CD4-positive, alpha-beta memory T cell (primary cell): ENCODE measurements at regions not wholly inside any gene's neighbourhood (a gene's known extent, or its start where the extent isn't known, plus 50 kb on each side); places are given as distances from the start of the nearest gene placed in this dataset.

Source experiments
- CTCF ChIA-PET: fragments of 350-600 bp; sonication (Branson Sonifier 250); formaldehyde crosslinking; loops from one replicate; lab custom pipeline; 2021; ENCODE audit warnings: inconsistent platforms; ENCODE audit not compliant: partially characterized antibody; lab: Charles Lee
- POLR2A ChIA-PET: fragments of 350-600 bp; sonication (Branson Sonifier 250); formaldehyde crosslinking; loops from one replicate; lab custom pipeline; 2021; ENCODE audit not compliant: partially characterized antibody; lab: Charles Lee
- DNase-seq, 5 donors: peaks; one replicate each; pipeline versions ENCODE4 v3.0.0 to v3.0.0-alpha.2; 2020 to 2022; ENCODE audit warnings: mixed read lengths in 1 of 5
- H3K27ac ChIP-seq: one replicate; pipeline ENCODE4 v1.7.0; 2013; ENCODE audit warnings: low read depth, low read length
- H3K27me3 ChIP-seq: 2 replicates; pipeline ENCODE4 v1.7.0; 2013; ENCODE audit warnings: mild to moderate bottlenecking, low read length, moderate library complexity; ENCODE audit not compliant: insufficient read depth
- H3K36me3 ChIP-seq: 2 replicates; pipeline ENCODE4 v1.7.0; 2013; ENCODE audit warnings: mild to moderate bottlenecking, low read length, moderate library complexity; ENCODE audit not compliant: insufficient read depth
- H3K4me1 ChIP-seq: 2 replicates; pipeline ENCODE4 v1.7.0; 2013; ENCODE audit warnings: mild to moderate bottlenecking, low read length, moderate library complexity; ENCODE audit not compliant: insufficient read depth
- H3K4me3 ChIP-seq, 2 donors: one replicate each; pipeline ENCODE4 v1.7.0; 2013; ENCODE audit warnings: low read length in 2 of 2, mild to moderate bottlenecking in 1 of 2
- H3K9me3 ChIP-seq, 2 donors: one replicate each; pipeline ENCODE4 v1.7.0; 2013; ENCODE audit warnings: low read length in 2 of 2, control low read depth in 1 of 2; ENCODE audit not compliant: control insufficient read depth in 1 of 2
- H3K27ac Mint-ChIP-seq, 7 donors: one replicate each; pipeline ENCODE4 v1.8.0; 2020 to 2021; ENCODE audit warnings: mixed read lengths in 7 of 7, mild to moderate bottlenecking in 6 of 7, inconsistent platforms in 3 of 7, moderate library complexity in 3 of 7
- H3K27me3 Mint-ChIP-seq, 2 donors: one replicate each; pipeline ENCODE4 v1.8.0; 2020 to 2021; ENCODE audit warnings: mixed read lengths in 2 of 2
- H3K36me3 Mint-ChIP-seq, 2 donors: one replicate each; pipeline ENCODE4 v1.8.0; 2020 to 2021; ENCODE audit warnings: mixed read lengths in 2 of 2, inconsistent platforms in 1 of 2, mild to moderate bottlenecking in 1 of 2
- H3K4me1 Mint-ChIP-seq, 4 donors: one replicate each; pipeline ENCODE4 v1.8.0; 2020 to 2021; ENCODE audit warnings: mixed read lengths in 4 of 4, mild to moderate bottlenecking in 1 of 4
- H3K4me3 Mint-ChIP-seq, 8 donors: one replicate each; pipeline ENCODE4 v1.8.0; 2020 to 2021; ENCODE audit warnings: mixed read lengths in 8 of 8, mild to moderate bottlenecking in 7 of 8, moderate library complexity in 6 of 8, inconsistent platforms in 3 of 8
- H3K9me3 Mint-ChIP-seq, 8 donors: one replicate each; pipeline ENCODE4 v1.8.0; 2020 to 2021; ENCODE audit warnings: mixed read lengths in 8 of 8, mild to moderate bottlenecking in 5 of 8, inconsistent platforms in 3 of 8, moderate library complexity in 1 of 8
- intact Hi-C: fragments of 100-400 bp; cut with micrococcal nuclease; formaldehyde crosslinking; loops from one replicate; pipeline ENCODE4 v1.15.1; 2023

DNA sequence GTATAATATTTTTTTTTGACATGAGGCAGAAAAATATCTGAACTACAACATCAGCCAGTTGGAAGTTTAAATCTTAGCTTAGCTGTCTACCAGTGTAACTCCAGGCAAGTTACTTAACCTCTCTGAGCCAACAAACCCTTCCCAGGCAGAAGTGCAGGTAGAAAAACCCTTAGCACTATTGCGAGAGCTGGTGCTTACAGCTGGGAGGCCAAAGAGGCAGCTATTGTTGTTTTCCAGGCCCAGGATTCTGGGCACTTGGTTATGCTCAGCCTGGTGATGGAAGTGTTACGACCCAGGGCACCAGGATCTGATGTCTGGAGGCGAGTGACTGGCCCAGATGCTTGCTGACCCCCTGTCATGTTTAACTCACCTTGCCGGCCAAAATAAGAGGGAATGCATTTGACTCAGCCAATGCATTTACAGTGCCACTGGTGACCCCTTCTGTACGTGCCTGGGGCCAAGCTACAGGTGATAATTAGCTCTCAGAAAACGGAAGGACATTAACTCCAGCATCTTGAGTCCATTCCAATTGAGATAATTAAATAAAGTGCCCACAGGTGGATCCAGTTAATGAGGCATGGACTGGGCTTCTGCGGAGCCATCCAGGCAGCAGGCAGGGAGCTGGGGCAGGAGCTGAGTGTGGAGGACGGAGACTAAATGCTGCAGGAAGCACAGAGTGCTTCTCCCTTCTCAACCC, 126.5 kb upstream of the HABP2 start:
- no peak for DNase-seq
- no peak overlapping the region for H3K4me3 Mint-ChIP-seq
- Histone ChIP-seq H3K36me3 (no peaks in the 10 kb centered on the region), H3K27me3 (no peaks in the 10 kb centered on the region), H3K4me3 (no peak overlapping the region), H3K4me1 (no peaks in the 10 kb centered on the region), H3K27ac (no peak overlapping the region), H3K9me3 (no peaks in the 10 kb centered on the region)
- H3K9me3 Mint-ChIP-seq = peaks cover 0 to 2% (median 0%) of the 10 kb centered on the region in 8 donors
- intact Hi-C loops = no loop called here
- H3K27ac Mint-ChIP-seq = no peak overlapping the region
- H3K4me1 Mint-ChIP-seq = no peaks in the 10 kb centered on the region
- H3K36me3 Mint-ChIP-seq = no peaks in the 10 kb centered on the region
- peaks cover 8 to 13% of the 10 kb centered on the region in 2 donors for H3K27me3 Mint-ChIP-seq
- CTCF ChIA-PET = interaction anchor here (1.2 kb wide), 1 partner anchor 8 kb away, joined by 3 read pairs; no protein-coding TSS in a partner anchor
- POLR2A ChIA-PET = no interaction called here

DNA sequence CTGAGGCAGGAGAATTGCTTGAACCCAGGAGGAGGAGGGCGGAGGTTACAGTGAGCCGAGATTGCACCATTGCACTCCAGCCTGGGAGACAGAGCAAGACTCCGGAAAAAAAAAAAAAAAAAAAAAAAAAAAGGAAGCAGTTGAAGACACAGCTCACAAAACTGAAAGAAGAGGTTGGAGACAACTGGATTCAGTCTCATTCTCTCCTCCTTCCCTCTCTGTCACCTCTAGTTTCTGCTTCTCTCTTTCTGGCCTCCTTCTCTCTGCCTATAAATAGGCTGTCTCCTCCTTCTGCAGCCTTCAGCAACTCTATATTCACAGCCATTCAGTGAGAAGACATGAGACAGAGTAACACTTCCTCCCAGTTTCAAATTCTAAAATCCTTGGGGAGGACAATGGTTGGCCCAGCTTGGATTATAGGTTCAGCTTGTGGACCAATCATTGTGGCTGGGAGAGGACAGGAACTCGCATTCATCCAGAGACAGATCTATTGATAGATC, 125.6 kb upstream of the HABP2 start:
- no peak overlapping the region for H3K27ac ChIP-seq
- Mint-ChIP-seq H3K4me1 (no peaks in the 10 kb centered on the region), H3K36me3 (no peaks in the 10 kb centered on the region), H3K27ac (no peak overlapping the region), H3K9me3 (peaks cover 0 to 2% (median 0%) of the 10 kb centered on the region in 8 donors), H3K4me3 (no peak overlapping the region), H3K27me3 (peaks cover 5 to 11% of the 10 kb centered on the region in 2 donors)
- intact Hi-C loops = no loop called here
- ChIA-PET CTCF (no interaction called here), POLR2A (no interaction called here)
- H3K4me1 ChIP-seq = no peaks in the 10 kb centered on the region
- H3K36me3 ChIP-seq = no peaks in the 10 kb centered on the region
- no peaks in the 10 kb centered on the region for H3K9me3 ChIP-seq
- no peaks in the 10 kb centered on the region for H3K27me3 ChIP-seq
- H3K4me3 ChIP-seq = no peak overlapping the region
- no peak for DNase-seq

DNA sequence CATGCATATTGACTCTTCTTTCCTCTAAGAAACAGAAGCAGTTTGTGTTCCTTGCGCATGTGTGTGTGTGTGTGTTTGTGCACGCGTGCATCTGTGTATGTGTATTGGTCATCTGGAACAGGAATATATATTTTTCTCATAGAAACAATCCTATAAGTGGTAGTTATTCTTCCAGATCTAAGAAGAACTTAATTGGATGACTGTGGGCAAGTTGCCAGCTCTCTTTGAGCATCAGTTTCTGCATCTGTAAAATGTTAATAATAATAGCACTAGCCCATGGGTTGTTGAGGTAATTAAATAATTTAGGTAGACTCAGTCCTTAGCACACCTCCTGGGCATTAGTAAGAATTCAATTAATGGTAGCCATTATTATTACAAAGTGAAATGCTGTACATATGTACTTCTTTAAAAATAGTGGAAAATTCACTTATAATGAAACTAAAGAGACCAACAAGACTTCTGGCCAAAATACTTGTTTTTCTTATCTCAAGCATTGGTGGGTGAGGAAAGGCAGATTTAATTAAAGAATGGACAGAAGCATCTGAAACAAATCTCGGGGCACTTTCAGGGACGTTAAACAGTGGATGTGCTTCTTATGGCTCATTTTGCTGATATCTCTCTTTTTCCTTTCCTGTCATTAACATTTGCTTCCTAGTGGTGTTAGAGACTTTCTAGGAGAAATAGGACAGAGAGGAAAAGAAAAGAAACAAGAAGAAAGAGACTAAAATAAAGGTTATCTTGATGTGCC, 124.9 kb upstream of the HABP2 start:
- Histone ChIP-seq H3K27me3 (no peaks in the 10 kb centered on the region), H3K4me1 (no peaks in the 10 kb centered on the region), H3K36me3 (no peaks in the 10 kb centered on the region), H3K27ac (no peak overlapping the region), H3K9me3 (no peaks in the 10 kb centered on the region), H3K4me3 (no peak overlapping the region)
- Mint-ChIP-seq H3K4me3 (no peak overlapping the region), H3K27ac (no peak overlapping the region), H3K4me1 (no peaks in the 10 kb centered on the region), H3K9me3 (peaks cover 0 to 2% (median 0%) of the 10 kb centered on the region in 8 donors), H3K36me3 (no peaks in the 10 kb centered on the region), H3K27me3 (peaks cover 5 to 11% of the 10 kb centered on the region in 2 donors)
- intact Hi-C loops = no loop called here
- no peak for DNase-seq
- ChIA-PET CTCF (no interaction called here), POLR2A (no interaction called here)

DNA sequence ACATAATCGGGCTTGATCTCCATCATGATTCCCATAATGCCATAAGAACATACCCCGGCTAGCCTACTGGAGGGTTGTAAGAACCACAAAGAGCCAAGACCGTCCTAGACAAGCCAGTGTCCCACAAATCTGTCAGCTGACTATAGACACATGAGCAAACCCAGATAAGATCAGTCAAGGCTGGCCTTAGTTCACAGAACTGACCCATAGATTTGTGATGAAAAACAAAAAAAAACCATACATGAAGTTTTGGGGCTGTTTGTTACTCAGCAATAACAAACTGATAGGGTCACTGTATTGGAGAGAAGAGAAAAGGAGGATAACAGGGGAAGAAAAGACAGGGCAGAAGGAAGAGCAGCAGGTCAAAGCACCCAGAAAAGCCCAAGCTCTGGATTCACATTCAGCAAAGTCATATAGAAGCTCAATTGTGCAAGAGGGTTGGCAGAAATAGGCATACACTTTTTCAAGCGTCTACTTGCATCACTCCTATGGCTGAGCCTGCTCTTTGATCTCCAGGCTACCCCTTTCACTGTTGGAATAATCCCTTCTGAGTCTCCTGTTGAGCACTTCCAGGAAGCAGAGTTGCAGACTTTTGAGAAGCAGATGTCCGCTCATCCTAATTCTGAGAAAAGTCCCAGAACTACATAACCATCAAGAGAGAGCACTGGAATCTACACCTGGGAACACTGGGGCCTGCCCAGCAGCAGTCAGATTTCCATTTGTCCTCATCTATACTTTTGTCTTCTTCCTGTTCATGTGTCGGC, 122.0 kb upstream of the HABP2 start:
- Histone ChIP-seq H3K4me1 (no peaks in the 10 kb centered on the region), H3K36me3 (no peaks in the 10 kb centered on the region), H3K4me3 (no peak overlapping the region), H3K27me3 (no peaks in the 10 kb centered on the region), H3K27ac (no peak overlapping the region), H3K9me3 (no peaks in the 10 kb centered on the region)
- Mint-ChIP-seq H3K36me3 (no peaks in the 10 kb centered on the region), H3K27me3 (peaks cover 0 to 6% of the 10 kb centered on the region in 2 donors), H3K9me3 (peaks cover 0 to 4% (median 0%) of the 10 kb centered on the region in 8 donors), H3K4me1 (no peaks in the 10 kb centered on the region), H3K4me3 (no peak overlapping the region), H3K27ac (no peak overlapping the region)
- no peak for DNase-seq
- POLR2A ChIA-PET = interaction anchor here (1.0 kb wide), 1 partner anchor 984 kb away, joined by 3 read pairs; the partner anchor contains the start of genes VTI1A and ZDHHC6
- intact Hi-C loops = no loop called here
- CTCF ChIA-PET = no interaction called here

DNA sequence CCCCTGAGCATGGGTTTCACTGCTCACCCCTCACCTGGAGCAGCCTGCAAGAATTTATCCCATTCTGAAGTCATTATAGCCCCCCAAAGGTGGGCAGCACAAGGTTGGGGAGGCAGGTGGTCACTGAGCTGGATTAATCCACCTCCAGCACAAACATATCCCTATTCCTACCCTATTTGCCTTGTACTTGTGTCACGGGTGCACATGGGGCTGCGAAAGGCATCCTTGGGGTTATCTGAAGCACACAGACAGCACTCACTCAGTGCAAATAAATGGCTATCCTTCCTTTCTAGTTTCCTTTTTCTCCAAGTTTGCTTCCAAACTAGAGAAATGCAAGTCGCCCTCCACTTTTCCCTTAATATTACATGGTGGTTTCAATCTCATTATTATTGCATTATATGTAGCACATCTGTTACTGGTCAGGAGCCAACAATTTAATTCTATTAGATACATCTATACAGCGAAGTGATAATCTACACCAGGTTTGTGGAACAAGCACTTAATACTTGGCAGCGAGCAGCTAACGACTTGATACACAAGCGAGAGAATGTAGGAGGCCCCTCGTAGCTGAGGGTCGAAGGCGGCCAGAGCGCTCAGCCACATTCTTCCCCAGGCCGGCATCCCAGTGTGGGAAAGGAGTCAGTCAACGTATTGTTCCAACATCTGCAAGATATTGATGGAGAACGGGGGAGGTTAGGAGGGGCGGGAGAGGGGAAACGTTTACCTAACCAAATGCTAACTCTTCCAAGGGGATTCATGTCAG, 121.3 kb upstream of the HABP2 start:
- no peak overlapping the region for H3K27ac Mint-ChIP-seq
- peaks cover 0 to 4% (median 0%) of the 10 kb centered on the region in 8 donors for H3K9me3 Mint-ChIP-seq
- no peaks in the 10 kb centered on the region for H3K36me3 Mint-ChIP-seq
- H3K27ac ChIP-seq = no peak overlapping the region
- no peaks in the 10 kb centered on the region for H3K27me3 ChIP-seq
- H3K4me3 ChIP-seq = no peak overlapping the region
- H3K9me3 ChIP-seq = no peaks in the 10 kb centered on the region
- H3K4me1 Mint-ChIP-seq = no peaks in the 10 kb centered on the region
- CTCF ChIA-PET = no interaction called here
- intact Hi-C loops = no loop called here
- DNase-seq = no peak
- no peaks in the 10 kb centered on the region for H3K36me3 ChIP-seq
- H3K4me1 ChIP-seq = no peaks in the 10 kb centered on the region
- peaks cover 0 to 6% of the 10 kb centered on the region in 2 donors for H3K27me3 Mint-ChIP-seq
- no peak overlapping the region for H3K4me3 Mint-ChIP-seq
- POLR2A ChIA-PET = no interaction called here

DNA sequence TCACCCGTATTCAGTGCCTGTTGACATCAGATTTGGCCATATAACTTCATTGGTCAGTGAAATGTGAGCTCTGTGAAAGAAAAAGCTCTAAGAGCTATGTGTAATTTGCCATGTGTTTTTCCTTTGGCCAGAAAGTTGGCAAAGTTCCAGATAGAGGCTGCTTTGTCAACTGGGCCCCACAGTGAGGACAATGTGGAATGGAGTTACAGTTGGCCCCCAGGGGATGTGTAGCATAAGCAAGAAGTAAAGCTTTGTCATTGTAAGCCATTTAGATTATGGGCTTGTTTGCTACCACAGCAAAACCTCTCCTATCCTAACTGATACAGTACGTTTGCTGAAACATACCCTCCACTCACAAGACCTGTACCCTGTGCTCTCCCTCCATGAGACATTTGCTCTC, 119.1 kb upstream of the HABP2 start:
- Histone ChIP-seq H3K36me3 (no peaks in the 10 kb centered on the region), H3K4me1 (no peaks in the 10 kb centered on the region), H3K27me3 (no peaks in the 10 kb centered on the region), H3K27ac (no peak overlapping the region), H3K9me3 (no peaks in the 10 kb centered on the region), H3K4me3 (no peak overlapping the region)
- DNase-seq = no peak
- no peak overlapping the region for H3K27ac Mint-ChIP-seq
- ChIA-PET POLR2A (no interaction called here), CTCF (no interaction called here)
- peaks cover 0 to 4% (median 0%) of the 10 kb centered on the region in 8 donors for H3K9me3 Mint-ChIP-seq
- H3K4me3 Mint-ChIP-seq = no peak overlapping the region
- no peaks in the 10 kb centered on the region for H3K4me1 Mint-ChIP-seq
- intact Hi-C loops = no loop called here
- no peaks in the 10 kb centered on the region for H3K36me3 Mint-ChIP-seq
- H3K27me3 Mint-ChIP-seq = peaks cover 0 to 2% of the 10 kb centered on the region in 2 donors
